IPS-NIHi11 (cell line): ENCODE measurements at regions not wholly inside any gene's neighbourhood (a gene's known extent, or its start where the extent isn't known, plus 50 kb on each side); places are given as distances from the start of the nearest gene placed in this dataset.

Experiments used
- DNase-seq: peaks from one replicate; pipeline ENCODE4 v3.0.0; 2012; ENCODE audit warnings: mixed read lengths, low spot score

- DNase-seq, result peak; percentile 24
These were observed 246.6 kb downstream of the NHLRC3 start for GRCh38 chr13:39284801-39285388.
